Smooth muscle cell (in vitro differentiated cells): ENCODE measurements at regions not wholly inside any gene's neighbourhood (a gene's known extent, or its start where the extent isn't known, plus 50 kb on each side); places are given as distances from the start of the nearest gene placed in this dataset.

Experiments used
- DNase-seq: peaks from one replicate; lab custom pipeline; 2025; ENCODE audit not compliant: unreplicated experiment; lab: John Stamatoyannopoulos, UW
- H2AFZ ChIP-seq: fragments of 200-600 bp; sonication (generic); 2 replicates; pipeline ENCODE4 v1.6.0; 2016; ENCODE audit warnings: antibody characterized with exemption, low read depth, mild to moderate bottlenecking
- H3F3A ChIP-seq: fragments of 200-600 bp; sonication (generic); 2 replicates; pipeline ENCODE4 v1.6.0; 2017; ENCODE audit warnings: antibody characterized with exemption, low read depth
- H3K27ac ChIP-seq: fragments of 200-600 bp; sonication (generic); 2 replicates; pipeline ENCODE4 v1.5.1; 2016; ENCODE audit warnings: low read depth, mild to moderate bottlenecking
- H3K27me3 ChIP-seq: fragments of 200-600 bp; sonication (generic); 2 replicates; pipeline ENCODE4 v1.6.1; 2016; ENCODE audit warnings: low read depth, mild to moderate bottlenecking
- H3K36me3 ChIP-seq: fragments of 200-600 bp; sonication (generic); 2 replicates; pipeline ENCODE4 v1.5.1; 2016; ENCODE audit warnings: low read depth
- H3K4me1 ChIP-seq: fragments of 200-600 bp; sonication (generic); 2 replicates; pipeline ENCODE4 v1.5.1; 2016; ENCODE audit warnings: low read depth
- H3K4me2 ChIP-seq: fragments of 200-600 bp; sonication (generic); 2 replicates; pipeline ENCODE4 v1.6.0; 2016; ENCODE audit warnings: mild to moderate bottlenecking
- H3K4me3 ChIP-seq: fragments of 200-600 bp; sonication (generic); 2 replicates; pipeline ENCODE4 v1.5.1; 2016; ENCODE audit warnings: mild to moderate bottlenecking
- H3K79me2 ChIP-seq: fragments of 200-600 bp; sonication (generic); 2 replicates; pipeline ENCODE4 v1.6.0; 2016; ENCODE audit warnings: low read depth, mild to moderate bottlenecking
- H3K9ac ChIP-seq: fragments of 200-600 bp; sonication (generic); 2 replicates; pipeline ENCODE4 v1.6.0; 2016; ENCODE audit warnings: low read depth
- H3K9me3 ChIP-seq: fragments of 200-600 bp; sonication (generic); replicated peaks from 2 replicates; pipeline ENCODE4 v1.5.1; 2016; ENCODE audit warnings: low read depth
- H4K20me1 ChIP-seq: fragments of 200-600 bp; sonication (generic); 2 replicates; pipeline ENCODE4 v1.6.0; 2016; ENCODE audit warnings: low read depth
- CTCF ChIP-seq: fragments of 200-600 bp; sonication (generic); IDR thresholded peaks from 2 replicates; pipeline ENCODE4 v1.5.1; 2017; ENCODE audit warnings: borderline replicate concordance, mild to moderate bottlenecking, antibody characterized with exemption; ENCODE audit not compliant: insufficient read depth, poor library complexity, severe bottlenecking
- WGBS: methylation state at CpG from one replicate; pipeline ENCODE4 v1.1.7; 2016; ENCODE audit warnings: low lambda C conversion rate; 5-methylcytosine and 5-hydroxymethylcytosine counted together

- no peak overlapping the region for H3K4me3 ChIP-seq
- H3K27me3 ChIP-seq, result no peaks in the 10 kb centered on the region
- H3K4me2 ChIP-seq, result no peak overlapping the region
- no peak for DNase-seq
- H4K20me1 ChIP-seq, result no peaks in the 10 kb centered on the region
- no peak overlapping the region for H2AFZ ChIP-seq
- H3K27ac ChIP-seq, result no peak overlapping the region
- H3F3A ChIP-seq, result no peaks in the 10 kb centered on the region
- H3K4me1 ChIP-seq, result no peaks in the 10 kb centered on the region
- no peak for TF ChIP-seq CTCF
- H3K9me3 ChIP-seq, result no peaks in the 10 kb centered on the region
- 87% methylated on average over 2 of the region's 2 CpGs for WGBS
- H3K79me2 ChIP-seq, result no peaks in the 10 kb centered on the region
- no peak overlapping the region for H3K9ac ChIP-seq
- no peaks in the 10 kb centered on the region for H3K36me3 ChIP-seq
These were observed 658.7 kb upstream of the SEL1L start for GRCh38 chr14:82192387-82192786.

GRCh38 chr14:82223276-82223675 lies 689.6 kb upstream of the SEL1L start:
- 68% methylated on average over 2 of the region's 2 CpGs for WGBS
- Histone ChIP-seq H3K27me3 (no peaks in the 10 kb centered on the region), H3K27ac (no peak overlapping the region)

DNA sequence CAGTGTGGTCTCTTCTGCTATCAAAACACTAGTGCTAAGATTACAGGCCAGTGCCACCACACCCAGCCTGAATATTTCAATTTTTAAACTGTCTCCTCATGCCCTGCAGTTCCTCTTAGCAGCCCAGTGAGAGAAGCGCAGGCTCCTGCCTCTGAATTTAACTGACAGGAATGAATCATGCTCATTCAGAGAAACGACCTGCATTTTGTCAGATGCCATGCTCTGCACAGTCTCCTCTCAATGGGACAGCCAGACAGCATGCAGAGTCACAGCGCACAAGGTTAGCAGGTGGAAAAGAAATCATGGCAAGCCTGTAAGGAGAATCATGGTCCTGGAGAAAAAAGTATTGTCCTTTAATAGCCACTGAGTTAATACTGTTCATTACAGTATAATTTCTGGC lies 691.0 kb upstream of the SEL1L start:
- WGBS, result 58% methylated on average over 3 of the region's 3 CpGs
- no peak overlapping the region for H2AFZ ChIP-seq
- H3F3A ChIP-seq, result no peaks in the 10 kb centered on the region
- H3K4me3 ChIP-seq, result no peak overlapping the region
- H3K27ac ChIP-seq, result no peak overlapping the region
- H3K9ac ChIP-seq, result no peak overlapping the region
- no peak for TF ChIP-seq CTCF
- no peak for DNase-seq
- no peaks in the 10 kb centered on the region for H3K9me3 ChIP-seq
- H3K4me2 ChIP-seq, result no peak overlapping the region
- H3K79me2 ChIP-seq, result no peaks in the 10 kb centered on the region
- no peaks in the 10 kb centered on the region for H4K20me1 ChIP-seq
- no peaks in the 10 kb centered on the region for H3K36me3 ChIP-seq
- no peaks in the 10 kb centered on the region for H3K27me3 ChIP-seq
- H3K4me1 ChIP-seq, result no peaks in the 10 kb centered on the region

More at GRCh38 chr14:82223276-82223675, 689.6 kb upstream of the SEL1L start:
- no peaks in the 10 kb centered on the region for H3F3A ChIP-seq
- H2AFZ ChIP-seq, result no peak overlapping the region
- no peak overlapping the region for H3K4me3 ChIP-seq
- no peak overlapping the region for H3K4me2 ChIP-seq
- H3K79me2 ChIP-seq, result no peaks in the 10 kb centered on the region
- no peaks in the 10 kb centered on the region for H3K4me1 ChIP-seq
- no peak for TF ChIP-seq CTCF
- H4K20me1 ChIP-seq, result no peaks in the 10 kb centered on the region
- H3K9ac ChIP-seq, result no peak overlapping the region
- H3K9me3 ChIP-seq, result no peaks in the 10 kb centered on the region
- H3K36me3 ChIP-seq, result no peaks in the 10 kb centered on the region
- no peak for DNase-seq

DNA sequence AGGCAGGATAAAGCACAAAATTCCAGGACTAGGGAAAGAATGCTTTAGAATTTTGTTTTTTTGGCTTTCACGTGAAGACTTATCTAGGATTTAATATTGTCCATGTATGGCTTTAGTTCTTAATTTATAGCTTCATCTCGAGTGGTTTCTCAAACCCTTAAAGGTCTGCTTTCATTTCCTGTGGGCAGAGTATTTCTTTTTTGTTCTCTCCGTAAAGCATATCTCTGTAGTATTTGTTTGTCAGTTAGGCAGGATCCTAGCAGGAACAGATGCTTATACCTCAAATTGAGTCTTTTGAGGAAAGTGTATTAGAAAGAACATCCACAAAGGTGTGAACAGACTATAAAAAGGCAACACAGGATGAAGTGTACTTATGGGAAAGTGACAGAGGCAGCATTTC lies 697.1 kb upstream of the SEL1L start:
- TF ChIP-seq CTCF, result no peak
- no peaks in the 10 kb centered on the region for H3K79me2 ChIP-seq
- no peaks in the 10 kb centered on the region for H3K9me3 ChIP-seq
- no peaks in the 10 kb centered on the region for H3F3A ChIP-seq
- no peaks in the 10 kb centered on the region for H4K20me1 ChIP-seq
- H2AFZ ChIP-seq, result peak overlapping the region; percentile 46
- no peaks in the 10 kb centered on the region for H3K27me3 ChIP-seq
- no peak overlapping the region for H3K27ac ChIP-seq
- H3K4me1 ChIP-seq, result no peaks in the 10 kb centered on the region
- no peaks in the 10 kb centered on the region for H3K36me3 ChIP-seq
- H3K9ac ChIP-seq, result no peak overlapping the region
- H3K4me2 ChIP-seq, result no peak overlapping the region
- DNase-seq, result no peak
- H3K4me3 ChIP-seq, result no peak overlapping the region
- 17% methylated on average over 3 of the region's 3 CpGs for WGBS
